H9 (cell line): ENCODE measurements at regions not wholly inside any gene's neighbourhood (a gene's known extent, or its start where the extent isn't known, plus 50 kb on each side); places are given as distances from the start of the nearest gene placed in this dataset.

ENCODE experiments used
- DNase-seq: peaks from one replicate; pipeline ENCODE4 v3.0.0-alpha.2; 2017
- H2AFZ ChIP-seq: one replicate; pipeline ENCODE4 v1.6.1; 2013; ENCODE audit warnings: mild to moderate bottlenecking, low read length, control low read depth, moderate library complexity
- H2AK5ac ChIP-seq: 2 replicates; pipeline ENCODE4 v1.6.1; 2013; ENCODE audit warnings: low read length, control low read depth, mixed read lengths; ENCODE audit not compliant: insufficient read length
- H2BK120ac ChIP-seq: one replicate; pipeline ENCODE4 v1.6.1; 2013; ENCODE audit warnings: low read depth, mild to moderate bottlenecking, low read length, control low read depth, inconsistent platforms; ENCODE audit not compliant: poor library complexity, severe bottlenecking
- H2BK12ac ChIP-seq: 2 replicates; pipeline ENCODE4 v1.6.1; 2013; ENCODE audit warnings: low read length, control low read depth, mixed read lengths, low read depth; ENCODE audit not compliant: insufficient read length
- H2BK15ac ChIP-seq: 2 replicates; pipeline ENCODE4 v1.6.1; 2013; ENCODE audit warnings: low read depth, low read length, control low read depth
- H2BK20ac ChIP-seq: one replicate; pipeline ENCODE4 v1.6.1; 2013; ENCODE audit warnings: low read depth, mild to moderate bottlenecking, low read length, control low read depth, inconsistent platforms; ENCODE audit not compliant: poor library complexity, severe bottlenecking
- H2BK5ac ChIP-seq: 2 replicates; pipeline ENCODE4 v1.6.1; 2013; ENCODE audit warnings: low read length, control low read depth, mixed read lengths; ENCODE audit not compliant: insufficient read length
- H3K14ac ChIP-seq: 2 replicates; pipeline ENCODE4 v1.6.1; 2013; ENCODE audit warnings: low read length, control low read depth; ENCODE audit not compliant: insufficient read depth
- H3K18ac ChIP-seq: 2 replicates; pipeline ENCODE4 v1.6.1; 2013; ENCODE audit warnings: low read depth, mild to moderate bottlenecking, mixed read lengths, low read length, control low read depth; ENCODE audit not compliant: insufficient read length
- H3K23ac ChIP-seq: 2 replicates; pipeline ENCODE4 v1.6.1; 2013; ENCODE audit warnings: low read length, control low read depth, mixed read lengths, low read depth; ENCODE audit not compliant: insufficient read length
- H3K23me2 ChIP-seq: 2 replicates; pipeline ENCODE4 v1.6.1; 2013; ENCODE audit warnings: low read depth, mild to moderate bottlenecking, mixed read lengths, low read length, control low read depth; ENCODE audit not compliant: insufficient read length, poor library complexity, severe bottlenecking
- H3K27ac ChIP-seq: 2 replicates; pipeline ENCODE4 v1.5.1; 2013; ENCODE audit warnings: low read length, control low read depth, mixed read lengths, low read depth; ENCODE audit not compliant: insufficient read length
- H3K27me3 ChIP-seq: 2 replicates; pipeline ENCODE4 v1.6.1; 2013; ENCODE audit warnings: low read length, control low read depth, inconsistent platforms; ENCODE audit not compliant: insufficient read depth
- H3K4ac ChIP-seq: 2 replicates; pipeline ENCODE4 v1.6.1; 2013; ENCODE audit warnings: low read depth, mild to moderate bottlenecking, control low read depth, inconsistent platforms, low read length, moderate library complexity
- H3K4me1 ChIP-seq: 2 replicates; pipeline ENCODE4 v1.6.1; 2013; ENCODE audit warnings: low read length, control low read depth, inconsistent platforms; ENCODE audit not compliant: insufficient read depth
- H3K4me2 ChIP-seq: 2 replicates; pipeline ENCODE4 v1.6.1; 2013; ENCODE audit warnings: low read length, control low read depth, mixed read lengths; ENCODE audit not compliant: insufficient read length, insufficient read depth
- H3K56ac ChIP-seq: 2 replicates; pipeline ENCODE4 v1.6.1; 2013; ENCODE audit warnings: low read depth, mild to moderate bottlenecking, mixed read lengths, low read length, control low read depth; ENCODE audit not compliant: insufficient read length
- H3K79me1 ChIP-seq: 2 replicates; pipeline ENCODE4 v1.6.1; 2013; ENCODE audit warnings: low read depth, mild to moderate bottlenecking, moderate library complexity, low read length, control low read depth, inconsistent platforms; ENCODE audit not compliant: insufficient read depth, poor library complexity, severe bottlenecking
- H3K79me2 ChIP-seq: 2 replicates; pipeline ENCODE4 v1.6.1; 2013; ENCODE audit warnings: low read length, control low read depth, inconsistent platforms; ENCODE audit not compliant: insufficient read depth
- H3K9ac ChIP-seq: 2 replicates; pipeline ENCODE4 v1.6.1; 2013; ENCODE audit warnings: low read length, control low read depth, mixed read lengths; ENCODE audit not compliant: insufficient read length; ENCODE audit errors: extremely low read depth
- H3K9me3 ChIP-seq: one replicate; pipeline ENCODE4 v1.6.1; 2013; ENCODE audit warnings: low read depth, low read length, inconsistent platforms; ENCODE audit not compliant: control insufficient read depth
- H3T11ph ChIP-seq: one replicate; pipeline ENCODE4 v1.6.1; 2013; ENCODE audit warnings: mild to moderate bottlenecking, low read length, control low read depth, inconsistent platforms
- H4K20me1 ChIP-seq: one replicate; pipeline ENCODE4 v1.6.1; 2013; ENCODE audit not compliant: control insufficient read depth, insufficient read length, insufficient read depth
- H4K5ac ChIP-seq: 2 replicates; pipeline ENCODE4 v1.6.1; 2013; ENCODE audit warnings: low read depth, mild to moderate bottlenecking, mixed read lengths, low read length, control low read depth; ENCODE audit not compliant: insufficient read length
- H4K8ac ChIP-seq: replicated peaks from 2 replicates; pipeline ENCODE4 v1.6.1; 2013; ENCODE audit warnings: low read length, control low read depth, mixed read lengths, low read depth; ENCODE audit not compliant: insufficient read length
- H4K91ac ChIP-seq: 2 replicates; pipeline ENCODE4 v1.6.1; 2013; ENCODE audit warnings: low read depth, mild to moderate bottlenecking, moderate library complexity, mixed read lengths, low read length, control low read depth; ENCODE audit not compliant: insufficient read length
- H3K27ac Mint-ChIP-seq, 3 experiments: 2 replicates in 2 of 3; 3 replicates in 1 of 3; pipeline ENCODE4 v1.8.0; 2020 to 2021; ENCODE audit warnings: mixed read lengths in 3 of 3, mild to moderate bottlenecking in 1 of 3, moderate library complexity in 1 of 3
- H3K27me3 Mint-ChIP-seq: 2 replicates; pipeline ENCODE4 v1.8.0; 2021; ENCODE audit warnings: low read depth, mild to moderate bottlenecking, moderate library complexity, mixed read lengths
- H3K36me3 Mint-ChIP-seq, 3 experiments: 2 replicates in 2 of 3; 3 replicates in 1 of 3; pipeline ENCODE4 v1.8.0; 2020 to 2021; ENCODE audit warnings: low read depth in 3 of 3, mixed read lengths in 3 of 3; ENCODE audit not compliant: insufficient read depth in 1 of 3
- H3K4me1 Mint-ChIP-seq, 2 experiments: 2 replicates each; pipeline ENCODE4 v1.8.0; 2020; ENCODE audit warnings: mixed read lengths in 2 of 2
- H3K4me3 Mint-ChIP-seq, 2 experiments: 2 replicates in 1 of 2; 3 replicates in 1 of 2; pipeline ENCODE4 v1.8.0; 2020 to 2021; ENCODE audit warnings: mild to moderate bottlenecking in 2 of 2, mixed read lengths in 2 of 2, moderate library complexity in 1 of 2
- H3K9me3 Mint-ChIP-seq, 2 experiments: 2 replicates in 1 of 2; 3 replicates in 1 of 2; pipeline ENCODE4 v1.8.0; 2020; ENCODE audit warnings: mild to moderate bottlenecking in 2 of 2, mixed read lengths in 2 of 2, moderate library complexity in 1 of 2
- WGBS: extraction: QIAGEN DNeasy Blood & Tissue Kit; methylation state at CpG from one replicate; pipeline ENCODE4 v1.1.7; 2013; ENCODE audit warnings: missing lambda C conversion rate, low lambda C conversion rate, mixed read lengths; ENCODE audit not compliant: insufficient read length; ENCODE audit errors: extremely low coverage; 5-methylcytosine and 5-hydroxymethylcytosine counted together
- TF ChIP-seq, protein P1 (sequence below): fragments of 200-600 bp; sonication (generic); conservative IDR thresholded peaks from 3 replicates; pipeline ENCODE4 v1.8.0; 2021; ENCODE audit warnings: antibody characterized with exemption, mild to moderate bottlenecking

DNA sequence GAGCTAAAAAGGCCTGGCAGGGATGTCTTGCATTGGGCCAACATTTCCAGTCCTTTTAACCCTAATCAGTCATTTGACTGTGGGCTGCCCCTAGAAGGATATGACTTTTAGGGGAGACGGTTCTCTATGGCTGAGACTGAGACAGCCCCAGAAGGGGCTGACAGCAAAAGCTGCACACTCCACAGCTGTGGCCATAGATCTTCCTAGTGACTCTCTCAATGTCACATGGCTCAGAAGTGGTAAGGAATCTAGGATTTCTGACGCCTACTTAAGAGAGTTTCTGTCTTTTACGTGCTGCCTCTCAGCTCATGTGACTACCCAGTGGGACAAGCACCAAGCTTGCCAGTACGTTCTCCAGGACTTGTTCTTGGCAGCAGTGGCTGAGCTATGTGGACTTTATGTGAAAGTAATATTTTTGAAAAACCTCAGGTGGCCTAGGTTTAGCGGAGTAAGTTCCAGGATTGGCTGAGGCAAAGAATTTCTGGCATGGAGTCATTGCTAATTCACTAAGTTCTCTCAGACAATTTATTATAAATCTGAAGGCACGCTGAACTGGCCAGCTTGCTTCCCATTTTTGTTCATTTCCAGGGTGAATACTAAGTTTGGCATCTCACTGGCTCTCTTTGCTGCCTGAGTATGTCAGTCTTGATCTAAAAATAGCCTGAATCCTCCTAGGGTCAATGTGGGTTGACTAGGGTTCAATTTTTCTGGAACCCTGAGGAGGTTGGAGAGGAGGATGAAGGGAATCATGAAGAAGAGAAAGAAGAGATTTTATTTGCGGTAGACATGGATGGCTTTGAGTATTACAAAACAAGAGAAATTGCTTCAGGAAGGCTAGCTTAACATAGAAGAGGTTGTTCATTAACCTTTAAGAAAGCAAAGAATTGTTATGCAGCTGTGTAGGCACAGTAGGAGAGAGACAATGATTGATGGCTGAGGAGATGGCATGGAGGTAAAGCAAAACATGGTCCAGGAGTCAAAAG, 271.8 kb downstream of the AEBP2 start:
- H3K18ac ChIP-seq, result no peak overlapping the region
- no peak overlapping the region for H4K5ac ChIP-seq
- no CpG with 5 or more reads among the region's 7 CpGs for WGBS

More for the DNA sequence above, 271.8 kb downstream of the AEBP2 start:
- H3K9me3 ChIP-seq, result no peaks in the 10 kb centered on the region
- Mint-ChIP-seq H3K27ac (0 out of 7 replicates have a peak overlapping the region, but pooled peaks of 1 of the 3 experiments have one; percentile 32), H3K27me3 (no peaks in the 10 kb centered on the region), H3K9me3 (peaks cover 16 to 17% of the 10 kb centered on the region in 2 experiments; a peak in 4 of 5 replicates), H3K4me1 (peaks cover 0 to 3% of the 10 kb centered on the region in 2 experiments; a peak in 1 of 4 replicates), H3K4me3 (no peak overlapping the region), H3K36me3 (peaks cover 0 to 4% (median 2%) of the 10 kb centered on the region in 3 experiments; a peak in 2 of 7 replicates)
- no peak overlapping the region for H3T11ph ChIP-seq
- no peak overlapping the region for H3K23ac ChIP-seq
- H2BK15ac ChIP-seq, result no peak overlapping the region
- H2AFZ ChIP-seq, result no peak overlapping the region
- H3K4me2 ChIP-seq, result no peak overlapping the region
- H2BK12ac ChIP-seq, result no peak overlapping the region
- no peaks in the 10 kb centered on the region for H3K23me2 ChIP-seq
- H3K79me1 ChIP-seq, result no peaks in the 10 kb centered on the region
- no peaks in the 10 kb centered on the region for H3K79me2 ChIP-seq
- no peak overlapping the region for H2BK20ac ChIP-seq
- H3K14ac ChIP-seq, result no peak overlapping the region
- no peak overlapping the region for H3K56ac ChIP-seq
- H3K4me1 ChIP-seq, result no peaks in the 10 kb centered on the region
- no peak overlapping the region for H4K8ac ChIP-seq
- no peak overlapping the region for H2BK120ac ChIP-seq
- no peak overlapping the region for H3K27ac ChIP-seq
- no peaks in the 10 kb centered on the region for H3K27me3 ChIP-seq
- no peak overlapping the region for H3K4ac ChIP-seq
- H4K20me1 ChIP-seq, result no peaks in the 10 kb centered on the region
- DNase-seq, result no peak
- no peak overlapping the region for H2BK5ac ChIP-seq
- no peak overlapping the region for H2AK5ac ChIP-seq
- no peak overlapping the region for H3K9ac ChIP-seq
- TF ChIP-seq, protein P1, sequence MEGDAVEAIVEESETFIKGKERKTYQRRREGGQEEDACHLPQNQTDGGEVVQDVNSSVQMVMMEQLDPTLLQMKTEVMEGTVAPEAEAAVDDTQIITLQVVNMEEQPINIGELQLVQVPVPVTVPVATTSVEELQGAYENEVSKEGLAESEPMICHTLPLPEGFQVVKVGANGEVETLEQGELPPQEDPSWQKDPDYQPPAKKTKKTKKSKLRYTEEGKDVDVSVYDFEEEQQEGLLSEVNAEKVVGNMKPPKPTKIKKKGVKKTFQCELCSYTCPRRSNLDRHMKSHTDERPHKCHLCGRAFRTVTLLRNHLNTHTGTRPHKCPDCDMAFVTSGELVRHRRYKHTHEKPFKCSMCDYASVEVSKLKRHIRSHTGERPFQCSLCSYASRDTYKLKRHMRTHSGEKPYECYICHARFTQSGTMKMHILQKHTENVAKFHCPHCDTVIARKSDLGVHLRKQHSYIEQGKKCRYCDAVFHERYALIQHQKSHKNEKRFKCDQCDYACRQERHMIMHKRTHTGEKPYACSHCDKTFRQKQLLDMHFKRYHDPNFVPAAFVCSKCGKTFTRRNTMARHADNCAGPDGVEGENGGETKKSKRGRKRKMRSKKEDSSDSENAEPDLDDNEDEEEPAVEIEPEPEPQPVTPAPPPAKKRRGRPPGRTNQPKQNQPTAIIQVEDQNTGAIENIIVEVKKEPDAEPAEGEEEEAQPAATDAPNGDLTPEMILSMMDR, result no peak
- no peak overlapping the region for H4K91ac ChIP-seq
